ENCODE measurements at regions not wholly inside any gene's neighbourhood (a gene's known extent, or its start where the extent isn't known, plus 50 kb on each side); places are given as distances from the start of the nearest gene placed in this dataset.

DNA sequence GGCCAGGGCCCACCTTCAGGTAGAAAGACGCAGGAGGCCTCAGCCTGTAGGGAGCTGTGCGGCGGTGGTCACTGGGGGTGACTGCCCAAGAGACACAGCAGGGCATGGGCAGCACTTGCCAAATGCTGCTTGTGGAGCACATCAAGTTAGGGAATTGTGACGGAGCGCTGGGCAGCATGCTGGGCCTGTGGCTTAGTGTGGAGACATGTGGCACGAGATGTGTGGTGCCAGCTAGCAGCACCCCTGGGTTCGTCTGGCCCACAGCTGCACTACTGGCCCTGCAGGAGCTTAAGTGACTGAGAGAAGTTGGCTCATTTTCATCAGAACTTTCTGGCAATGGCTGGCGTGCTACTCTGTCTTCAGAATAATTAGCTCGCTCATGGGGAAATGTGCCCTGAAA, 213.1 kb upstream of the SYNDIG1 start:
- no peak for DNase-seq

DNA sequence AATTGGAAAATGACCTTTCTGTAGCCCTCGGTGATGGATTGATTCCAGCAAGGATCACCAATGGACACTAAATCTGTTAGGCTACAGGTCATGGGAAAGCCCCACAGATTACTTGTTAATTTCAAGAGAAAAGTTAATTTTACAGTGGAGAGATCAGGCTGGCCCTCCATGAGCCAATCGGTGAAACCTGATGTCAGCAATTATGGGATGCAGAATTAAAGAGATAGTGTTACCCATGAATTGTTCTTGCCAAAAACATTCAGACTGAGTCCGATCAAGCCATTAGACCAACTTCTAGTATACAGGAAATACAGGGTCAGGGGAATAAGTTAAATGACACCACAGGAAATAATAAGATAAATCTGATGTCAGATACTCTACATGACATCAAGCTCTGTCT, 214.9 kb upstream of the SYNDIG1 start:
- no peak for DNase-seq

- no peak for DNase-seq
Measured at GRCh38 chr20:24253321-24253720, 216.1 kb upstream of the SYNDIG1 start.

- DNase-seq, result no peak
Measured at GRCh38 chr20:24245094-24245493, 224.3 kb upstream of the SYNDIG1 start.

GRCh38 chr20:24242763-24243162, 226.7 kb upstream of the SYNDIG1 start:
- DNase-seq, result no peak

GRCh38 chr20:24241466-24241865, 228.0 kb upstream of the SYNDIG1 start:
- no peak for DNase-seq

GRCh38 chr20:24236963-24237362, 232.5 kb upstream of the SYNDIG1 start:
- DNase-seq, result no peak

DNA sequence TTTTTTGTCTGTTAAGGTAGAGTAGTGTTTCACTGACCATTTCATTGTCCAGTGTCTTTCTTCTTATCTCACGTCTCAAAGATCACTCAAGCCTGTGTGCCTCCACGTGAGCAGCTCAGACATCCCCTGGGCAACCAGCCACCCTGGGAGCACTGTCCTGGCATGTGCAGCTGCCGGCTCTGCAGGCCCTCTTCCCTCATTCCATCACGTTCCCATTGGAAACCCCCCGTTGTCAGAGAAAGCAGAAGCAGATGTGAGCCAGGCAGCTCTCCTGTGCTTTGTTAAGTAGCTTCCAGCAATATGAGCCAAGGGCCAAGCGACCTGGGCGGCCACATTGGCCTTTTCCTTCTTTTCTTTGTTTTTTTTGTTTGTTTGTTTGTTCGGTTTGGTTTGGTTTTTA, 233.2 kb upstream of the SYNDIG1 start:
- DNase-seq, result no peak

- no peak for DNase-seq
Measured at GRCh38 chr20:24235296-24236175, 233.9 kb upstream of the SYNDIG1 start.

- no peak for DNase-seq
Measured at GRCh38 chr20:24227600-24227999, 239.0 kb upstream of the GGTLC1 start.

- no peak for DNase-seq
Measured at GRCh38 chr20:24212494-24212893, 223.9 kb upstream of the GGTLC1 start.

- no peak for DNase-seq
Measured at GRCh38 chr20:24211972-24212371, 223.4 kb upstream of the GGTLC1 start.

- no peak for DNase-seq
Measured at GRCh38 chr20:24210356-24210755, 221.8 kb upstream of the GGTLC1 start.

DNA sequence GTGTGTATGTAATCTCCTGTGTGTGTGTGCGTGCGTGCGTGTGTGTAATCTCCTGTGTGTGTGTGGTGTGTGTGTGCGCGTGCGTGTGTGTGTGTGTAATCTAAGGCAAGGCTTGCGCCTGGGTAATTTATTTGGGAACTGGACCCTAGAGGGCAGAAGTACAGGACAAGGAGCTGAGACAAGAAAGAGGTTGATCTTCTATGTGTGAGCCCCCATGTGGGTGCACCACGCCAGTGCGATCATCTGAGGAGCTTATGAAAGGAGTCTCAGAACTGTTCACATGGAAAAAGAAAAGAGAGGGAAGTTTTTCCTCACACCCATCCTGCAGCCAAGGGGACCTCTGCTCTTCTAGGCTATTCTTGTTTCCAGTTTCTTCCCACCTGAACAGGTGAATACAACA, 220.1 kb upstream of the GGTLC1 start:
- no peak for DNase-seq

GRCh38 chr20:24207803-24208300, 219.3 kb upstream of the GGTLC1 start:
- no peak for DNase-seq

GRCh38 chr20:24206995-24207394, 218.4 kb upstream of the GGTLC1 start:
- no peak for DNase-seq

DNA sequence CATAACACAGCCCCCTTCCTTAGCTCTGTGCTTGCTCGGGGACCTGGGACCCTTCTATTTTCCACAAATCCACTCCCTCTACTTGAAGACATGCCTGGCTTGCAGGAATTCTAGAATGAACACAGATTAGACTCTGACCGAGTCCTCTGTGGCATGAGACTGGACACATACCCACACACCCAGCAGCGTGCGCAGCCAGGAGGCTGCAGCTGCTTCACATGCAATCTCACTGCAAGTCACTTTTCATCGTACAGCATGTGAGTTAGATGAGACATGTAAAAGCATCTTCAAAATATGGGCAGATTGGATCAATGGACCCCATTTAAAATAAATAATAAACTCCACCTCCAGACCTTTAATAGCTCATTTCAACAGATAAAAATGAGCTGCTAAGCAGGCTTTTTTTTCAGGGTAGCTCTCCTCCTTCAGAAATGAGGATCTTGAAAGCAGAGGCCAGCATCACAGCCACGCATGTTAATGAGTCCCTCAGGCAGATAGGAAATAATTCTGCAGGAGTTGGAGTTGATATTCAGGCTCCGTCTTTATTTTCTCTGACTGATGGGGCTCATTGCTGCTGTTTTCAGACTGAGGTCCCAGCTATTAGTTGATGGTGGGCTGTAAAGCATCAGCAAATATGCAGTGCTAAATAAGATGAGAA, 215.1 kb upstream of the GGTLC1 start:
- DNase-seq, result no peak

GRCh38 chr20:24199501-24199900, 210.9 kb upstream of the GGTLC1 start:
- no peak for DNase-seq

- DNase-seq, result no peak
Measured at GRCh38 chr20:24194143-24194542, 205.6 kb upstream of the GGTLC1 start.

DNA sequence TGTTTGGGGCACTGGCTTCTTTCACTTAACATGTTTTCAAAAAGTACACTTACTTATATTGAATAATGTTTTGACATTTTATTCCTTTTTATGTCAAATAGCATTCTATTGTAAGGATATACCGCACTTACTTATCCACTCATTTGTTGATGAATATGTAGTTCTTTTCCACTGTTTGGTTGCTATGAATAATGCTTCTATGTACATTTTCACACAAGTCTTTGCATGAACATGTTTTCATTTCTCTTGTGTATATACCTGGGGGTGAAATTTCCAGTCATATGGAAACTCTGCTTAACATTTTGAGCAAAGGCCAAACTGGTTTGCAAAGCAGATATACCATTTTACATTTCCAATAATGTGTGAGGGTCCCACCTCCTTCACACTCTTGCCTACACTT, 202.3 kb upstream of the GGTLC1 start:
- no peak for DNase-seq

DNA sequence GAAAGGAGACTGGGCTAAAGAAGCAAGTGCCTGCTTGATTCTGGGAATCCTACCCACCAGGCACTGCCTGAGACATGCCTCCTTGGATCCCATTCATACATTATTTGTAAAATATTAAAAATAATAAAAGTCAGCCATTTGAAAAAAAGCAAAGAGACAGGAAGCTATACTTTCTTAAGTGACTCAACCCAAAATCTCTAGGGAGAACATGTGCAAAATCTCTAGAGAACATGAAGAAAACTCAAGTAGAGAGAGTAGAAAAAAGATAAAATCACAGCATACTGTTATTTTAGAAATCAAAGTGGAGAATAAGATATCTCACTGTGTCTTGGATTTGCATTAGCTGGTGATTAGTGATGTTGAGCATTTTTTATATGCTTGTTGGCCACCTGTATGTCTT, 197.2 kb upstream of the GGTLC1 start:
- no peak for DNase-seq

- no peak for DNase-seq
Measured at GRCh38 chr20:24181151-24181550, 192.6 kb upstream of the GGTLC1 start.

- DNase-seq, result no peak
Measured at GRCh38 chr20:24169256-24169655, 180.7 kb upstream of the GGTLC1 start.

GRCh38 chr20:24166412-24166811, 177.8 kb upstream of the GGTLC1 start:
- DNase-seq, result no peak

GRCh38 chr20:24166123-24166381, 177.5 kb upstream of the GGTLC1 start:
- DNase-seq, result no peak

Measured in stimulated activated naive CD4-positive, alpha-beta T cell (primary cell).